ENCODE measurements at regions not wholly inside any gene's neighbourhood (a gene's known extent, or its start where the extent isn't known, plus 50 kb on each side); places are given as distances from the start of the nearest gene placed in this dataset.

GRCh38 chr21:18191139-18191538 is 53.5 kb upstream of the CHODL start:
- DNase-seq (ENCODE audit: low read depth in 2 of 2) = no peak

GRCh38 chr21:18178509-18178908 is 66.1 kb upstream of the CHODL start:
- DNase-seq (ENCODE audit: low read depth in 2 of 2) = no peak

GRCh38 chr21:18174370-18174769 is 70.3 kb upstream of the CHODL start:
- DNase-seq (ENCODE audit: low read depth in 2 of 2) = no peak

GRCh38 chr21:18170829-18171228 is 73.8 kb upstream of the CHODL start:
- DNase-seq (ENCODE audit: low read depth in 2 of 2) = no peak

- no peak for DNase-seq (ENCODE audit: low read depth in 2 of 2)
Measured at GRCh38 chr21:18170221-18170620, 74.4 kb upstream of the CHODL start.

GRCh38 chr21:18168108-18168507 is 76.5 kb upstream of the CHODL start:
- DNase-seq (ENCODE audit: low read depth in 2 of 2) = no peak

- no peak for DNase-seq (ENCODE audit: low read depth in 2 of 2)
Measured at GRCh38 chr21:18164933-18165332, 79.7 kb upstream of the CHODL start.

- DNase-seq (ENCODE audit: low read depth in 2 of 2) = no peak
Measured at GRCh38 chr21:18164483-18164882, 80.2 kb upstream of the CHODL start.

- no peak for DNase-seq (ENCODE audit: low read depth in 2 of 2)
Measured at GRCh38 chr21:18163956-18164355, 80.7 kb upstream of the CHODL start.

- DNase-seq (ENCODE audit: low read depth in 2 of 2) = no peak
Measured at GRCh38 chr21:18161841-18162240, 82.8 kb upstream of the CHODL start.

GRCh38 chr21:18157406-18157805 is 87.2 kb upstream of the CHODL start:
- DNase-seq (ENCODE audit: low read depth in 2 of 2) = no peak

- no peak for DNase-seq (ENCODE audit: low read depth in 2 of 2)
Measured at GRCh38 chr21:18155508-18156193, 89.0 kb upstream of the CHODL start.

- no peak for DNase-seq (ENCODE audit: low read depth in 2 of 2)
Measured at GRCh38 chr21:18153063-18153462, 91.6 kb upstream of the CHODL start.

GRCh38 chr21:18152371-18152770 is 92.3 kb upstream of the CHODL start:
- no peak for DNase-seq (ENCODE audit: low read depth in 2 of 2)

GRCh38 chr21:18151046-18151445 is 93.6 kb upstream of the CHODL start:
- no peak for DNase-seq (ENCODE audit: low read depth in 2 of 2)

- no peak for DNase-seq (ENCODE audit: low read depth in 2 of 2)
Measured at GRCh38 chr21:18148401-18148800, 96.2 kb upstream of the CHODL start.

- no peak for DNase-seq (ENCODE audit: low read depth in 2 of 2)
Measured at GRCh38 chr21:18147678-18148077, 97.0 kb upstream of the CHODL start.

GRCh38 chr21:18146820-18147219 is 97.8 kb upstream of the CHODL start:
- no peak for DNase-seq (ENCODE audit: low read depth in 2 of 2)

GRCh38 chr21:18144339-18144738 is 100.3 kb upstream of the CHODL start:
- no peak for DNase-seq (ENCODE audit: low read depth in 2 of 2)

- DNase-seq (ENCODE audit: low read depth in 2 of 2) = no peak
Measured at GRCh38 chr21:18142655-18143054, 102.0 kb upstream of the CHODL start.

GRCh38 chr21:18138507-18138906 is 106.1 kb upstream of the CHODL start:
- no peak for DNase-seq (ENCODE audit: low read depth in 2 of 2)

GRCh38 chr21:18129526-18129925 is 115.1 kb upstream of the CHODL start:
- DNase-seq (ENCODE audit: low read depth in 2 of 2) = no peak

GRCh38 chr21:18118566-18118965 is 126.1 kb upstream of the CHODL start:
- DNase-seq (ENCODE audit: low read depth in 2 of 2) = no peak

GRCh38 chr21:18117176-18117575 is 127.5 kb upstream of the CHODL start:
- no peak for DNase-seq (ENCODE audit: low read depth in 2 of 2)

All from activated CD4-positive, alpha-beta T cell treated with anti-CD3 and anti-CD28 coated beads for 24 hours (primary cell).